H9 (cell line): ENCODE measurements at regions not wholly inside any gene's neighbourhood (a gene's known extent, or its start where the extent isn't known, plus 50 kb on each side); places are given as distances from the start of the nearest gene placed in this dataset.

Experiments used
- DNase-seq: peaks from one replicate; pipeline ENCODE4 v3.0.0-alpha.2; 2017
- H2AFZ ChIP-seq: one replicate; pipeline ENCODE4 v1.6.1; 2013; ENCODE audit warnings: mild to moderate bottlenecking, low read length, control low read depth, moderate library complexity
- H2AK5ac ChIP-seq: 2 replicates; pipeline ENCODE4 v1.6.1; 2013; ENCODE audit warnings: low read length, control low read depth, mixed read lengths; ENCODE audit not compliant: insufficient read length
- H2BK120ac ChIP-seq: one replicate; pipeline ENCODE4 v1.6.1; 2013; ENCODE audit warnings: low read depth, mild to moderate bottlenecking, low read length, control low read depth, inconsistent platforms; ENCODE audit not compliant: poor library complexity, severe bottlenecking
- H2BK12ac ChIP-seq: 2 replicates; pipeline ENCODE4 v1.6.1; 2013; ENCODE audit warnings: low read length, control low read depth, mixed read lengths, low read depth; ENCODE audit not compliant: insufficient read length
- H2BK15ac ChIP-seq: 2 replicates; pipeline ENCODE4 v1.6.1; 2013; ENCODE audit warnings: low read depth, low read length, control low read depth
- H2BK20ac ChIP-seq: one replicate; pipeline ENCODE4 v1.6.1; 2013; ENCODE audit warnings: low read depth, mild to moderate bottlenecking, low read length, control low read depth, inconsistent platforms; ENCODE audit not compliant: poor library complexity, severe bottlenecking
- H2BK5ac ChIP-seq: 2 replicates; pipeline ENCODE4 v1.6.1; 2013; ENCODE audit warnings: low read length, control low read depth, mixed read lengths; ENCODE audit not compliant: insufficient read length
- H3K14ac ChIP-seq: 2 replicates; pipeline ENCODE4 v1.6.1; 2013; ENCODE audit warnings: low read length, control low read depth; ENCODE audit not compliant: insufficient read depth
- H3K18ac ChIP-seq: 2 replicates; pipeline ENCODE4 v1.6.1; 2013; ENCODE audit warnings: low read depth, mild to moderate bottlenecking, mixed read lengths, low read length, control low read depth; ENCODE audit not compliant: insufficient read length
- H3K23ac ChIP-seq: 2 replicates; pipeline ENCODE4 v1.6.1; 2013; ENCODE audit warnings: low read length, control low read depth, mixed read lengths, low read depth; ENCODE audit not compliant: insufficient read length
- H3K23me2 ChIP-seq: 2 replicates; pipeline ENCODE4 v1.6.1; 2013; ENCODE audit warnings: low read depth, mild to moderate bottlenecking, mixed read lengths, low read length, control low read depth; ENCODE audit not compliant: insufficient read length, poor library complexity, severe bottlenecking
- H3K27ac ChIP-seq: 2 replicates; pipeline ENCODE4 v1.5.1; 2013; ENCODE audit warnings: low read length, control low read depth, mixed read lengths, low read depth; ENCODE audit not compliant: insufficient read length
- H3K27me3 ChIP-seq: 2 replicates; pipeline ENCODE4 v1.6.1; 2013; ENCODE audit warnings: low read length, control low read depth, inconsistent platforms; ENCODE audit not compliant: insufficient read depth
- H3K4ac ChIP-seq: 2 replicates; pipeline ENCODE4 v1.6.1; 2013; ENCODE audit warnings: low read depth, mild to moderate bottlenecking, control low read depth, inconsistent platforms, low read length, moderate library complexity
- H3K4me1 ChIP-seq: 2 replicates; pipeline ENCODE4 v1.6.1; 2013; ENCODE audit warnings: low read length, control low read depth, inconsistent platforms; ENCODE audit not compliant: insufficient read depth
- H3K4me2 ChIP-seq: 2 replicates; pipeline ENCODE4 v1.6.1; 2013; ENCODE audit warnings: low read length, control low read depth, mixed read lengths; ENCODE audit not compliant: insufficient read length, insufficient read depth
- H3K56ac ChIP-seq: 2 replicates; pipeline ENCODE4 v1.6.1; 2013; ENCODE audit warnings: low read depth, mild to moderate bottlenecking, mixed read lengths, low read length, control low read depth; ENCODE audit not compliant: insufficient read length
- H3K79me1 ChIP-seq: 2 replicates; pipeline ENCODE4 v1.6.1; 2013; ENCODE audit warnings: low read depth, mild to moderate bottlenecking, moderate library complexity, low read length, control low read depth, inconsistent platforms; ENCODE audit not compliant: insufficient read depth, poor library complexity, severe bottlenecking
- H3K79me2 ChIP-seq: 2 replicates; pipeline ENCODE4 v1.6.1; 2013; ENCODE audit warnings: low read length, control low read depth, inconsistent platforms; ENCODE audit not compliant: insufficient read depth
- H3K9ac ChIP-seq: 2 replicates; pipeline ENCODE4 v1.6.1; 2013; ENCODE audit warnings: low read length, control low read depth, mixed read lengths; ENCODE audit not compliant: insufficient read length; ENCODE audit errors: extremely low read depth
- H3K9me3 ChIP-seq: one replicate; pipeline ENCODE4 v1.6.1; 2013; ENCODE audit warnings: low read depth, low read length, inconsistent platforms; ENCODE audit not compliant: control insufficient read depth
- H3T11ph ChIP-seq: one replicate; pipeline ENCODE4 v1.6.1; 2013; ENCODE audit warnings: mild to moderate bottlenecking, low read length, control low read depth, inconsistent platforms
- H4K20me1 ChIP-seq: one replicate; pipeline ENCODE4 v1.6.1; 2013; ENCODE audit not compliant: control insufficient read depth, insufficient read length, insufficient read depth
- H4K5ac ChIP-seq: 2 replicates; pipeline ENCODE4 v1.6.1; 2013; ENCODE audit warnings: low read depth, mild to moderate bottlenecking, mixed read lengths, low read length, control low read depth; ENCODE audit not compliant: insufficient read length
- H4K8ac ChIP-seq: replicated peaks from 2 replicates; pipeline ENCODE4 v1.6.1; 2013; ENCODE audit warnings: low read length, control low read depth, mixed read lengths, low read depth; ENCODE audit not compliant: insufficient read length
- H4K91ac ChIP-seq: 2 replicates; pipeline ENCODE4 v1.6.1; 2013; ENCODE audit warnings: low read depth, mild to moderate bottlenecking, moderate library complexity, mixed read lengths, low read length, control low read depth; ENCODE audit not compliant: insufficient read length
- H3K27ac Mint-ChIP-seq, 3 experiments: 2 replicates in 2 of 3; 3 replicates in 1 of 3; pipeline ENCODE4 v1.8.0; 2020 to 2021; ENCODE audit warnings: mixed read lengths in 3 of 3, mild to moderate bottlenecking in 1 of 3, moderate library complexity in 1 of 3
- H3K27me3 Mint-ChIP-seq: 2 replicates; pipeline ENCODE4 v1.8.0; 2021; ENCODE audit warnings: low read depth, mild to moderate bottlenecking, moderate library complexity, mixed read lengths
- H3K36me3 Mint-ChIP-seq, 3 experiments: 2 replicates in 2 of 3; 3 replicates in 1 of 3; pipeline ENCODE4 v1.8.0; 2020 to 2021; ENCODE audit warnings: low read depth in 3 of 3, mixed read lengths in 3 of 3; ENCODE audit not compliant: insufficient read depth in 1 of 3
- H3K4me1 Mint-ChIP-seq, 2 experiments: 2 replicates each; pipeline ENCODE4 v1.8.0; 2020; ENCODE audit warnings: mixed read lengths in 2 of 2
- H3K4me3 Mint-ChIP-seq, 2 experiments: 2 replicates in 1 of 2; 3 replicates in 1 of 2; pipeline ENCODE4 v1.8.0; 2020 to 2021; ENCODE audit warnings: mild to moderate bottlenecking in 2 of 2, mixed read lengths in 2 of 2, moderate library complexity in 1 of 2
- H3K9me3 Mint-ChIP-seq, 2 experiments: 2 replicates in 1 of 2; 3 replicates in 1 of 2; pipeline ENCODE4 v1.8.0; 2020; ENCODE audit warnings: mild to moderate bottlenecking in 2 of 2, mixed read lengths in 2 of 2, moderate library complexity in 1 of 2
- WGBS: extraction: QIAGEN DNeasy Blood & Tissue Kit; methylation state at CpG from one replicate; pipeline ENCODE4 v1.1.7; 2013; ENCODE audit warnings: missing lambda C conversion rate, low lambda C conversion rate, mixed read lengths; ENCODE audit not compliant: insufficient read length; ENCODE audit errors: extremely low coverage; 5-methylcytosine and 5-hydroxymethylcytosine counted together
- TF ChIP-seq, protein P1 (sequence below): fragments of 200-600 bp; sonication (generic); conservative IDR thresholded peaks from 3 replicates; pipeline ENCODE4 v1.8.0; 2021; ENCODE audit warnings: antibody characterized with exemption, mild to moderate bottlenecking

DNA sequence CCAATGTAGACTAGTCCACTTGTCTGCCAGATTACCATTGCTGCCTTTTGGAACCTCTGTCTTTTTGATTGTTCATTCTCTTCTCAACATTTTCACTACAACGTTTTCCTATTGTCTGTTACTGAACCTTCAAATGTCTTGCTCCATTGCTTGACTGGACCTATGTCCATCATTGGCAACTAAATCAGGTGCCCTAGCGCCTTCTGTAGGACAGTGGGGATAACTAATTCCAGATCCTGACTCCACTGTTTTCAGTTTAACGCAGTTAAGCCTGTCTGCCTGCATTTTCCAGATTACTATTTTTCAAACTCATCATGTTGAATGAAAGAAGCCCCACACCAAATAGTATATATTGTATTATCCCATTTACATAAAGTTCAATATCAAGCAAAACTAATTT lies 433.6 kb downstream of the RNF144B start:
- H3T11ph ChIP-seq = no peak overlapping the region
- no peak overlapping the region for H4K8ac ChIP-seq
- H3K14ac ChIP-seq = no peak overlapping the region
- peak; percentile 27 for DNase-seq
- no CpG with 5 or more reads among the region's 3 CpGs for WGBS
- H2BK12ac ChIP-seq = no peak overlapping the region
- no peaks in the 10 kb centered on the region for H4K20me1 ChIP-seq
- Mint-ChIP-seq H3K27me3 (no peaks in the 10 kb centered on the region), H3K4me1 (peaks cover 0 to 2% of the 10 kb centered on the region in 2 experiments; a peak in 1 of 4 replicates), H3K9me3 (peaks cover 13 to 14% of the 10 kb centered on the region in 2 experiments), H3K27ac (no peak overlapping the region), H3K4me3 (no peak overlapping the region), H3K36me3 (peaks cover 5 to 10% (median 6%) of the 10 kb centered on the region in 3 experiments; a peak in 5 of 7 replicates)
- H2BK5ac ChIP-seq = no peak overlapping the region
- no peak overlapping the region for H2BK15ac ChIP-seq
- no peak overlapping the region for H2AFZ ChIP-seq
- no peaks in the 10 kb centered on the region for H3K4me1 ChIP-seq
- no peaks in the 10 kb centered on the region for H3K27me3 ChIP-seq
- no peak overlapping the region for H3K4me2 ChIP-seq
- no peak overlapping the region for H3K27ac ChIP-seq
- no peak overlapping the region for H3K4ac ChIP-seq
- H2BK120ac ChIP-seq = no peak overlapping the region
- H3K18ac ChIP-seq = no peak overlapping the region
- TF ChIP-seq, protein P1, sequence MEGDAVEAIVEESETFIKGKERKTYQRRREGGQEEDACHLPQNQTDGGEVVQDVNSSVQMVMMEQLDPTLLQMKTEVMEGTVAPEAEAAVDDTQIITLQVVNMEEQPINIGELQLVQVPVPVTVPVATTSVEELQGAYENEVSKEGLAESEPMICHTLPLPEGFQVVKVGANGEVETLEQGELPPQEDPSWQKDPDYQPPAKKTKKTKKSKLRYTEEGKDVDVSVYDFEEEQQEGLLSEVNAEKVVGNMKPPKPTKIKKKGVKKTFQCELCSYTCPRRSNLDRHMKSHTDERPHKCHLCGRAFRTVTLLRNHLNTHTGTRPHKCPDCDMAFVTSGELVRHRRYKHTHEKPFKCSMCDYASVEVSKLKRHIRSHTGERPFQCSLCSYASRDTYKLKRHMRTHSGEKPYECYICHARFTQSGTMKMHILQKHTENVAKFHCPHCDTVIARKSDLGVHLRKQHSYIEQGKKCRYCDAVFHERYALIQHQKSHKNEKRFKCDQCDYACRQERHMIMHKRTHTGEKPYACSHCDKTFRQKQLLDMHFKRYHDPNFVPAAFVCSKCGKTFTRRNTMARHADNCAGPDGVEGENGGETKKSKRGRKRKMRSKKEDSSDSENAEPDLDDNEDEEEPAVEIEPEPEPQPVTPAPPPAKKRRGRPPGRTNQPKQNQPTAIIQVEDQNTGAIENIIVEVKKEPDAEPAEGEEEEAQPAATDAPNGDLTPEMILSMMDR = peak; percentile 49
- no peak overlapping the region for H3K56ac ChIP-seq
- H3K9ac ChIP-seq = no peak overlapping the region
- no peaks in the 10 kb centered on the region for H3K79me2 ChIP-seq
- H3K23me2 ChIP-seq = no peaks in the 10 kb centered on the region
- H4K91ac ChIP-seq = no peak overlapping the region
- no peaks in the 10 kb centered on the region for H3K79me1 ChIP-seq
- H2AK5ac ChIP-seq = no peak overlapping the region
- H4K5ac ChIP-seq = no peak overlapping the region
- no peak overlapping the region for H3K23ac ChIP-seq
- H3K9me3 ChIP-seq = peaks cover 6% of the 10 kb centered on the region
- H2BK20ac ChIP-seq = no peak overlapping the region
